Ureter (tissue), 1 donor: ENCODE measurements at regions not wholly inside any gene's neighbourhood (a gene's known extent, or its start where the extent isn't known, plus 50 kb on each side); places are given as distances from the start of the nearest gene placed in this dataset.

Source experiments
- DNase-seq: peaks from one replicate; pipeline ENCODE4 v3.0.0-alpha.2; 2020; ENCODE audit warnings: low spot score
- donor health status: DM: yes; HTN: yes; CAD: no.

DNA sequence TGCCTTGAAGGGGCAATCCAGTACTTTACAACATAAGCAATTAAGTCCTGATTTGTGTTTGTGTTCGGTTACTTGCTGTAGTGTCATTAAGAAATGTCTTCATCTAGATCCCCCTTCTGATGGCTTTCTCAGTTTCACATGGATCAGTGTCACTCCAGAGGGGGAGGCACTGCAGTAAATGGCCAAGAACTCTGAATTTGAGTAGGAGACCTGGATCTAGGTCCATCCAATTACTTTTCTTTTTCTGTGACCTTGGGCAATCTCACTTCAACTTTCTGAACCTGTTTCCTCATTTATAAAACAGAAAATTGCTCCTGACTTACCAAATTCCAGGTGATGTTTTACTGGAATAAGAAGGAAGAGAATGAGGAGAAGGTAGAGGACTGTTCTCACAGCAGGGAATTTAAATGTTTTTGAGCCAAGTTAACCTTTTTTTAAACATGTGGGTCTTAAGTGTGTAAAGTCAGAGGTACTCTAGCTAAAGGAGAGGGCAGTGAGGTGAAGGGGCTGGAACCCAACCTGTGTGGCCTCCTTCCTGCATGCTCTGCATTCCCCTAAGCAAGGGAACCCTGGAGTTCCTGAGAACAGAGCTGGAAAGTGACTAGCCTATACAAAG is 285.5 kb downstream of the HACE1 start:
- DNase-seq, result no peak

DNA sequence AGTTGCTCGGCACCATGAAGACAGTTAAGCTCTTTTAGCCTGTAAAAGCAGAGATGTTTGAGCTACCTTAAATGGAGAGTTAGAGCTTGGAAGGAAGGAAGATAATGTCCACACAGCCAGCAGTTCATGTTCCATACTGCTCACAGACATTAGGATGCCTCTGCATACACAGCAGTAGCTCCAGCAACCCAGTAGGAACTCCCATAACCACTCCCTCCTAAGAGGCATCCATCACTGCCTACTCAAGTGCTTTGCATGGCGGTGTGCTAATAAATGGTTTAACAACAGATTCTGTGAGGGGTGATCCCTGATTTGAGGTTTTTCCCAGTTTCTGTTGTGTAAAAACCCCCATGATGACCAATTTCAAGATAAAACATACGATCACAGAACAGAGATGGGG is 286.4 kb downstream of the HACE1 start:
- DNase-seq, result no peak

GRCh38 chr6:104572901-104573300 is 286.8 kb downstream of the HACE1 start:
- DNase-seq, result no peak

DNA sequence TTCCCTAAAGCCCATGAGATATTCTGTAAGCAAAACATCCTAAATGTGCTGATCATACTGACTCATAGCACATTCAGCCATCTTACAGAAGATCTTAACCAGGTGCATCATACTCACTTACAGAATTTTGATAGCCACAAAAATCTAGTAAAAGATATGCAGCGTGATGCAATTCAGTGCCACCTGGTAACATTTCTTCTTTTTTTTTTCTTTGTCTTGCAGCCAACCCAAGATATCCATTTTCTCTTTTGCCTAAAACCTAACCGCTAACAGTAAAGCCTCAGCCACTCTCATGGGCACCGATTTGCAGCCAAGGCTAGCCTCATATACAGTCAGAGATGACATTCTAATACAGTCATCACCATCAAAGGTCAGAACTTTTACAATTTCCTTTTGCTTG is 293.3 kb downstream of the HACE1 start:
- DNase-seq, result no peak

DNA sequence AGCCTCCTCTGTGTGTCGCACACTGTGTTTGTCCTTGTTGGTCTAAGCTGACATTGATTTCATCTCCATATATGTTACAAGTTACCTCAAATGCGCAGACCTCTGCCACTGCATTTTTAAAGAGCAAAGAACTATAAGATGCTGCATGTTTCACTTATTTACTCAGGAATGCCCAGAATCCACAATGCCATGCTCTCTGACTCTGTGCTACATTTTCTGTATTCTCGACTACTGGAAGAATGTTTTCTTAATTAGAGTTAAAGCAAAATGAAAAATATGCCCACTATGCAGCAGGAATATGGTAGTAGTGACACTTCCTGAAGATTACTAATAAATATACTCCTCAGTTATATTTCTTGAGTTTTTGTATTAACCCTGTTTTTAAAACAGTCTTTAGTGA is 296.4 kb downstream of the HACE1 start:
- no peak for DNase-seq

DNA sequence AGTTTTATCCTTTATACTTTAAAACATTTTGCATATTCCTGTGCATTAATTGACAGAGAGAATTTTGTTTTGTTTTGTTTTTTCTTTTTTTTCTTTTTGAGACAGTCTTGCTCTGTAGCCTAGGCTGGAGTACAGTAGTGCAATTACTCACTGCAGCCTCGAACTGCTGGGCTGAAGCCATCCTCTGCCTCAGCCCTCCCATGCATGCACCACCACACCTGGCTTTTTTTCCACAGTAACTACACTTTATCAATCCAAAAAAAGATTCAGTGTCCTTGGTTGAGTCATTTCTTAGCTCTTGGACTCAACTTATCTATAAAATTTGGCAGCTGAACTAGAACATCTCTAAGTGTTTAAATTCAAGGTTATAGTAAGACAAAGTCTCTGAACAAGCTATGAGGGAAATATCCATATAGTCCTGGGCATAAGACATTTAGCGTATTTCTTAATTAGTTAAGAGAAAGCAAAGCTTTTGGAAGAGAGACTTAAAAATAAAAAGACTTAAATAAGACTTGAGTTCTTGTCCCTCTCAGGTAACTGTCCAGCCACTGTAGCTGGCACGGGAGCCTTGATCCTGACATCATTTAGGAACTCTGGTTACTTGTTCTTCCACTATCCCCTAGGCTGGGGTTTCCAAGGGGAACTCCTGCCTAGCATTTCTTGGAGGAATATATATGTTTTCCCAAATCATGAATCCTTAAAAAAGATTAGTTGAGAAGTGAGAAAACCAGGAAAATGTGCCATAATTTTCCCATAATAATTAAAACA is 300.1 kb downstream of the HACE1 start:
- DNase-seq, result no peak

GRCh38 chr6:104558746-104559145 is 301.0 kb downstream of the HACE1 start:
- no peak for DNase-seq

DNA sequence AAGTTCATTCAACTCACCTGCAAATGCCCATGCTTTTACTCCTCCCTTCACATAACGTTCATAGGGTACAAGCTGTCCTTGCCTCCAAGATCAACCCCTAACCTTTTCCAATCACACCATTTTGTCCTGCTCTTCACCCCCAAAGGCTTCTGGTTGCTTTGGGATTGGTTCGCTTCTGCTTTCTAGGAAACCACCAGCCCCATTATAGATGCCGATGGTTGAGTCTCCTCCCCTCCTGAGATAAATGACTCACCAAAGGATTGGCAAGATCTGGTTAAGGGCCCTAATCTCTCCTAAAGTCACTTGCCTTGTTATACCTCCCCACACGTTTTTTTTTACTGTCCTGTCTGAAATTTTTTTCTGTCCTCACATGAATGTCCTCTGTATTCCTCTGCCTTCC is 311.4 kb downstream of the HACE1 start:
- no peak for DNase-seq

- DNase-seq, result no peak
Observed at GRCh38 chr6:104541411-104541810, 318.3 kb downstream of the HACE1 start.

DNA sequence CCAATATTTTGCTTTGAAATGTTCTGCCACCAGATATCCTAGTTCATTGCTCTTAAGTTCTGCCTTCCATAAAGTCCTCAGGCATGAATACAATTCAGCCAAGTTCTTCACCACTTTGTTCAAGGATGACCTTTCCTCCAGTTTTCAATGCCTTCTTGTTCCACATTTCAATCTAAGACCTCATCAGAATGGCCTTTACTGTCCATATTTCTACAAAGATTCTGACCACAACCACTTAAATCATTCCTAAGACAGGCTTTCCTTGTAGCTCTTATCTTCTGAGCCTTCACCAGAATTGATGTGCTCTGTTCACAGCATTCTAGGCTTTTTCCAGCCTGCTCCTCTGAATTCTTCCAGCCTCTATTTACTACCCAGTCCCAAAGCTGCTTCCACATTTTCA is 319.0 kb downstream of the HACE1 start:
- no peak for DNase-seq

GRCh38 chr6:104539173-104539572 is 320.5 kb downstream of the HACE1 start:
- DNase-seq, result no peak

DNA sequence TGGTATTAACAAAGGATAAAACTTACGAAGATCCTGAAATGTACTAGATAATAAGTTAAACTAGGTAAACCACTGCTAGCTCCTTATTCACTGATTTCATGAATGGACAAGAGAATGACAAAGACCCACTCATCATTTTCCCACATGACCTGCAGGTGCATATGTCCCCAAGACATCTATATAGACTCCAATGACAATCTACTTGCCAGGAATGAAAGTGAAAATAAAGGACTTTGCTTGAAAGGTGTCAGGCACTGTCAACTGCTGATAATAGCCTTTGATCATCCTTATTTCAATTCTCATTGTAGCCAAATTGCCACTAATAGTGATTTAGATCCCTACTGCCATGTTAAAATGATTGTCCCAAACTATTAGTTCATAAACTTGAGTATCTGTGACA is 321.8 kb downstream of the HACE1 start:
- DNase-seq, result no peak

DNA sequence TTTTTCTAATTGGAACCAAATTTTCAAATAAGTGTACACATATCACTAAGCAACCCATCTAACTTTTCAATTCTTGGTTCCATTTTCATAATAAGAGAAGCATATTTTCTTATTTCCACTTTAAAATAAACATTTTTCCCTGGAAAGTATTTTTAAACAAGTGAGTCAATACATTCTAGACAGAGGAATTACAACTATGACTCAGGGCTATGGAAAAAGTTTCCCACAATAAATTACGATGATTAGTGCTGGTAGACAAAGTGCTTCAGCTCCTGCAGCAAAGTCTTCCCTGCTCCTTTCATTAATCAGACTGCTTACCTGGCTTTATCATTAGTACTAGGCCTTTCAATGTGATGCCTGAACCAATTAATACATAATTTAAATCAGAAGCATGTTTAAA is 322.5 kb downstream of the HACE1 start:
- no peak for DNase-seq

GRCh38 chr6:104532462-104532861 is 327.3 kb downstream of the HACE1 start:
- no peak for DNase-seq

GRCh38 chr6:104531646-104532045 is 328.1 kb downstream of the HACE1 start:
- DNase-seq, result no peak

DNA sequence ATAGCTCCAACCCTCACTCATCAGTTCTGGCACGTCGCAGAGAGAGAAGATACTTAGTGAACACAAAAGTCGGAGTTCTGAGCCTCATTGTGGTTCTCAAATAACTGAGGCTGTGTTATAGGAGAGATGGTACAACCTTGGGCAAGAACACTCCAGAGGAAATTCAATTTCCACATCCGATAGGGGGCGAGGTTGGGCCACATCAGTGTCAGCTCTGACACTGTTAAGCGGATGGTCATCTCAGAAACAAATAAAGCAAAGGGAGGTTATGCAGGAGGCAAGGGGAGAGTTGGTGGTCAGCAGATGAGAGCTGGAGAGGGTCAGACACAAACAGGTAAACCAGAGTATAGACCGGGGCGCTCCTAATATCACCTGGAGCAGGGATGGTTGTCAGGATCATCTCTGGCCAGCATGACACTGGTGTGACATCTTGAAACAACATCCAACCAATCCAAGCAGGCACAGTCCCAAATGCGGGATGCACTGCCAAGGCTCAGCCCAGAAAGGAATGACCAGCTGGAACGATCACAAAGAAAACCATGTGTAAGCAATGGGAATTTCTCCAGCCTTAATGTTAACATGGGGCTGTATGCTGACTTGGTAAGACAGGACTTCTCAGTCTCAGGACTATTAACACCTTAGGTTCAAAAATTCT is 331.8 kb downstream of the HACE1 start:
- no peak for DNase-seq

DNA sequence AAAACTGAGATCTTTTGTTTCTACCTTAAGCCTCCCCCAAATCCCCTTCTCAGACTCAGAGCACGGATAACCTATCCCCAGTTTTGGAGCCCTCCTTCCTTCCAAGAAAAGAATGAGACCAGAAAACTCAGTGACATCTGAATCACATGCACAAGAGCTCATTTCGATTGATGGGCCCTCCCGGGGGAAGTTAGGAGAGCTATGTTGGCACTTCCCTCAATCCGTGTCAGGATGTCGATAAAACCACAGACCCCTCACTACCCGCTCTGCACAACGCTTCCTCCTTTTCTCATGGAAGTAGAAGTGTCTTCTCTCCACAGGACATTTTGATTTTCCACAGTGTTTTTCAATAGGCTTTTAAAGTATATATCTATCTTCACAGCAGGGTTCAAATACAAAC is 332.4 kb downstream of the HACE1 start:
- no peak for DNase-seq

DNA sequence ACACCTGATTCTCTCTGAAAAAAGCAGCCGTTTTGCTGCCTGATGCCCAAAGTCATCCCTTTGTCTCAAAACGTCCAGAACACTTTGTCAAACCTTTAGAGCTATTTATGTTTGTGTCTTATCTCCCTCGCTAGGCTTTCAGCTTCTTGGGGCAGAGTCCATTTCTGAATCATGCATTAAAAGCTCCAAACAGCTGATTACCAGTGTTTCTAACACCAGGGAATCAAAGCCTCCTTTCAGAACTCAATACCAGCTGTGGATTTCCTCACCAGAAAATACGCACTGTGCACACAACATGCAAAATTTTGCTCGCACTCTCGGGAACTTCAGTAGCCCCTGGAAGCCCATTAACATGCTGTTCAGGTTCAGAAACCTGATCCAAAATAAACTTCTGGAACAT is 333.3 kb downstream of the HACE1 start:
- no peak for DNase-seq

- DNase-seq, result peak; percentile 79
Observed at GRCh38 chr6:104525677-104526322, 333.9 kb downstream of the HACE1 start.

DNA sequence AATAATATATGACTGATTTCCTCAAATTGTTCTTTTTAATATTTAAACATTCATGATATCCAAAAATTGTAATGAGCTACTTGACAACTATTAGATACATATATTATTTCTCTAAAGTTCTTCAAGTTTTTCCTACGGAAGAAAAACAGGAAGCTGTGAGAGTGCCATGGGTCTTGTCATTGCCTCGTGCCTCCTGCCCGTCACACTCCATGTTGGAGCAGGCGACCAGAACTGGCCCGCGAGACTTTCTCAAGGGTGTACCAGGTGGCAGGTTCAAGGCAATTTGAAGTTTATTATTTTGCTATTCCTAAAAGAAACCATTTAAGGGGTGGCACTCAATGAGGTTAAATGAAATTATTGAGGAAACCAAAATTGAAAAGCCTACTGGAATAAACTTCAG is 337.2 kb downstream of the HACE1 start:
- no peak for DNase-seq

DNA sequence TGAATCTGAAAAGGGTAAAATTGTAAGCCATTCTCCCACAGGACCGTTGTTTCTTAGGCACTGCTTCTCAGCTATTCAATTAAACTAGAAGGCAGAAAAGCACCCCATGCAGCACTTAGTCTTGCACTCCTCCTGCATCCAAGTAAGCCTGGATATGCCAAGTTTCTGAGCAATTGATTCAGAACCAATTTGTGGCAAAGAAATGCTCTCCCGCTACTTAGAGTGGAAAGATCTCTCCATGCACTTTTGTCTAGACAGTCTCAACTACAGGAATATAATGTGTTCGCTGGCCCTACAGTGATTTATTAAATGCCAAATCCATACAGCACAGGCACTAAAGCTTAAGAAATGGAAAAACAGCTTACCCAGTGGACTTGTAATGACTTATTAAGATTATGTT is 338.5 kb downstream of the HACE1 start:
- no peak for DNase-seq

- no peak for DNase-seq
Observed at GRCh38 chr6:104519566-104519965, 340.2 kb downstream of the HACE1 start.

DNA sequence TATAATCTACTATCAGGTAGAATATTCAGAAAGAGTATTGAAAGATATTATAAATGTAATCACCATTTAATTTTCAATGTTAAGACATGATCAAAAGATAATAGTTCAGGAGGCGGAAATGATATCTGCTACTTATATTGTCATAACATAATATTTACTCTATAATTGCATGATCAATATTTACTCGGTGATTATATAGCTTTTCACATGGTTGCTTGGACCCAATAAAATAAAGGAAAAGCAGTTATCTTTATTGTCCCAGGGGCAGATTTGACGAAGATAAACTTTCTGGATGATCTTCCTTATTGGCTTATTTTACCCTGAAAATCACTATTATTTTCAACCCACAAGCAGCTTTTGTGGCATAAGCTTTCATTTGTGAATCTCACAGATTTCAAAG is 350.4 kb downstream of the HACE1 start:
- no peak for DNase-seq
